ENCODE measurements at regions not wholly inside any gene's neighbourhood (a gene's known extent, or its start where the extent isn't known, plus 50 kb on each side); places are given as distances from the start of the nearest gene placed in this dataset.

- peak; percentile 81 for DNase-seq (ENCODE audit: low read depth)
Measured at GRCh38 chr22:46054091-46055073, 77.4 kb upstream of the WNT7B start.

GRCh38 chr22:46055181-46055875 is 78.4 kb upstream of the WNT7B start:
- DNase-seq (ENCODE audit: low read depth): peak; percentile 48

- DNase-seq (ENCODE audit: low read depth): peak; percentile 58
Measured at GRCh38 chr22:46055911-46056545, 79.1 kb upstream of the WNT7B start.

GRCh38 chr22:46056546-46057245 is 79.7 kb upstream of the WNT7B start:
- peak; percentile 55 for DNase-seq (ENCODE audit: low read depth)

GRCh38 chr22:46057246-46058090 is 80.5 kb upstream of the WNT7B start:
- peak; percentile 52 for DNase-seq (ENCODE audit: low read depth)

GRCh38 chr22:46058091-46058420 is 81.1 kb upstream of the WNT7B start:
- DNase-seq (ENCODE audit: low read depth): peak; percentile 89

- DNase-seq (ENCODE audit: low read depth): peak; percentile 15
Measured at GRCh38 chr22:46058591-46059519, 81.9 kb upstream of the WNT7B start.

GRCh38 chr22:46060292-46061123 is 83.5 kb upstream of the WNT7B start:
- DNase-seq (ENCODE audit: low read depth): no peak

GRCh38 chr22:46061124-46061500 is 84.2 kb upstream of the WNT7B start:
- DNase-seq (ENCODE audit: low read depth): no peak

- DNase-seq (ENCODE audit: low read depth): no peak
Measured at GRCh38 chr22:46061501-46062231, 84.7 kb upstream of the WNT7B start.

GRCh38 chr22:46062232-46062615 is 85.3 kb upstream of the WNT7B start:
- peak; percentile 15 for DNase-seq (ENCODE audit: low read depth)

GRCh38 chr22:46062971-46063631 is 86.1 kb upstream of the WNT7B start:
- DNase-seq (ENCODE audit: low read depth): no peak

- peak; percentile 59 for DNase-seq (ENCODE audit: low read depth)
Measured at GRCh38 chr22:46063846-46064227, 86.5 kb upstream of the PPARA start.

- peak; percentile 65 for DNase-seq (ENCODE audit: low read depth)
Measured at GRCh38 chr22:46064228-46064965, 85.9 kb upstream of the PPARA start.

GRCh38 chr22:46064966-46065666 is 85.2 kb upstream of the PPARA start:
- no peak for DNase-seq (ENCODE audit: low read depth)

GRCh38 chr22:46065691-46066454 is 84.5 kb upstream of the PPARA start:
- no peak for DNase-seq (ENCODE audit: low read depth)

Measured in M059J (cell line).